MCF 10A (cell line): ENCODE measurements at regions not wholly inside any gene's neighbourhood (a gene's known extent, or its start where the extent isn't known, plus 50 kb on each side); places are given as distances from the start of the nearest gene placed in this dataset.

Source experiments
- BruUV-seq: library from RNA; stranded (reverse); fragments of 400-500 nt; replicated peaks from 2 replicates; lab custom pipeline; 2021; lab: Mats Ljungman, UMichigan
- CTCF ChIA-PET: fragments of 300-600 bp; sonication (Branson Sonifier 250); formaldehyde crosslinking; extraction: SDS; loops from one replicate; lab custom pipeline; 2021; ENCODE audit warnings: antibody characterized with exemption, inconsistent platforms; lab: Yijun Ruan, JAX
- POLR2A ChIA-PET: fragments of 300-600, 350-650 bp; sonication (Branson Sonifier 250); formaldehyde crosslinking; extraction: SDS; loops from one replicate; lab custom pipeline; 2020; ENCODE audit warnings: antibody characterized with exemption, inconsistent platforms; lab: Yijun Ruan, JAX
- DNase-seq: peaks from one replicate; pipeline ENCODE4 v3.0.0-alpha.2; 2018; ENCODE audit not compliant: unreplicated experiment
- H3K27ac Mint-ChIP-seq: one replicate; pipeline ENCODE4 v1.8.0; 2022; ENCODE audit warnings: mild to moderate bottlenecking, low read depth, mixed read lengths; ENCODE audit not compliant: unreplicated experiment
- H3K27me3 Mint-ChIP-seq: one replicate; pipeline ENCODE4 v1.8.0; 2022; ENCODE audit warnings: mixed read lengths; ENCODE audit not compliant: insufficient read depth, unreplicated experiment
- H3K36me3 Mint-ChIP-seq: one replicate; pipeline ENCODE4 v1.8.0; 2022; ENCODE audit warnings: mild to moderate bottlenecking, moderate library complexity, mixed read lengths; ENCODE audit not compliant: insufficient read depth, unreplicated experiment
- H3K4me1 Mint-ChIP-seq: one replicate; pipeline ENCODE4 v1.8.0; 2022; ENCODE audit warnings: mixed read lengths; ENCODE audit not compliant: insufficient read depth, unreplicated experiment
- H3K4me3 Mint-ChIP-seq: one replicate; pipeline ENCODE4 v1.8.0; 2022; ENCODE audit warnings: mild to moderate bottlenecking, moderate library complexity, mixed read lengths; ENCODE audit not compliant: unreplicated experiment
- H3K9me3 Mint-ChIP-seq: one replicate; pipeline ENCODE4 v1.8.0; 2022; ENCODE audit warnings: mixed read lengths; ENCODE audit not compliant: unreplicated experiment
- intact Hi-C: fragments of 100-400 bp; cut with micrococcal nuclease; formaldehyde crosslinking; loops from 2 replicates; pipeline ENCODE4 v1.14.1; 2022
- TF ChIP-seq, protein P1 (sequence below): fragments of 200-600 bp; IDR thresholded peaks from one replicate; pipeline ENCODE4 v1.8.0; 2022; ENCODE audit warnings: antibody characterized with exemption, mild to moderate bottlenecking; ENCODE audit not compliant: unreplicated experiment

GRCh38 chr13:42658019-42658418, 84.1 kb downstream of the TNFSF11 start:
- Mint-ChIP-seq H3K4me3 (no peak overlapping the region), H3K9me3 (no peaks in the 10 kb centered on the region), H3K27ac (no peak overlapping the region), H3K36me3 (peaks cover 6% of the 10 kb centered on the region), H3K4me1 (no peaks in the 10 kb centered on the region), H3K27me3 (peaks cover 57% of the 10 kb centered on the region)
- TF ChIP-seq, protein P1, sequence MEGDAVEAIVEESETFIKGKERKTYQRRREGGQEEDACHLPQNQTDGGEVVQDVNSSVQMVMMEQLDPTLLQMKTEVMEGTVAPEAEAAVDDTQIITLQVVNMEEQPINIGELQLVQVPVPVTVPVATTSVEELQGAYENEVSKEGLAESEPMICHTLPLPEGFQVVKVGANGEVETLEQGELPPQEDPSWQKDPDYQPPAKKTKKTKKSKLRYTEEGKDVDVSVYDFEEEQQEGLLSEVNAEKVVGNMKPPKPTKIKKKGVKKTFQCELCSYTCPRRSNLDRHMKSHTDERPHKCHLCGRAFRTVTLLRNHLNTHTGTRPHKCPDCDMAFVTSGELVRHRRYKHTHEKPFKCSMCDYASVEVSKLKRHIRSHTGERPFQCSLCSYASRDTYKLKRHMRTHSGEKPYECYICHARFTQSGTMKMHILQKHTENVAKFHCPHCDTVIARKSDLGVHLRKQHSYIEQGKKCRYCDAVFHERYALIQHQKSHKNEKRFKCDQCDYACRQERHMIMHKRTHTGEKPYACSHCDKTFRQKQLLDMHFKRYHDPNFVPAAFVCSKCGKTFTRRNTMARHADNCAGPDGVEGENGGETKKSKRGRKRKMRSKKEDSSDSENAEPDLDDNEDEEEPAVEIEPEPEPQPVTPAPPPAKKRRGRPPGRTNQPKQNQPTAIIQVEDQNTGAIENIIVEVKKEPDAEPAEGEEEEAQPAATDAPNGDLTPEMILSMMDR: no peak
- CTCF ChIA-PET: no interaction called here
- BruUV-seq: no TSS peak
- intact Hi-C loops: loop anchor here (10.0 kb wide), 1 partner anchor 323 kb away; no protein-coding TSS in a partner anchor
- no peak for DNase-seq
- POLR2A ChIA-PET: interaction anchor here (0.7 kb wide), 1 partner anchor 418 kb away, joined by 3 read pairs; no protein-coding TSS in a partner anchor

DNA sequence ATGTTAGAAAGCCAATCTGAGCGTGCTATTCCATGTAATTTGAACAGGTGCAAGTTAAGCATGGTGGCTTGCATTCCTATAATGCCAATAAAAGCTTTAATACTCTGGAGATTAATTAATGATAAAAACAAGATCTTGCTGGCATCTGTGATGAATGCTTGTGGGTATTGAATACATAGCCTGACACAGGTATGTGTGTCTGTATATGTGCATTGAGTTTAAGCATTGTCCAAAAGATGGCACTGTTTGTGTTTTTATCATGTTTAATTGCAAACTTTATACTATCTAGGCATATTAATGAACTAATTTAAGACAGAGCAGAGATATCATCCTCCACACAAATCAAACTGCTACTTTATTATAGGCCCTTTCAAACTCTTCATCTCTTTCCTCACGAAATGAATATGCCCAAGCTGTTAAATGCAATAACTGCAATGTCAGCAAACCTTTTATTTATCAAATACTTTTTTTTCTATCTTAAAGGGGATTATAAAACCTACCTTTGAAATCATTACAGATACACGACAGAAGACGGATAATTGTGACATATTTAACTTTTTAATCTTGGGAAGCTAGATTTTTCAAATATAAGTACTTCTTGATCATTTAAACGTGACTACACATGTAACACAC, 86.5 kb downstream of the TNFSF11 start:
- Mint-ChIP-seq H3K4me1 (no peaks in the 10 kb centered on the region), H3K9me3 (no peaks in the 10 kb centered on the region), H3K27ac (no peak overlapping the region), H3K27me3 (peaks cover 39% of the 10 kb centered on the region), H3K36me3 (peaks cover 2% of the 10 kb centered on the region), H3K4me3 (no peak overlapping the region)
- intact Hi-C loops: loop anchor here (2.0 to 10.0 kb wide), 6 partner anchors 66 to 1212 kb away; no protein-coding TSS in a partner anchor
- BruUV-seq: no TSS peak
- TF ChIP-seq, protein P1: peak; percentile 35
- DNase-seq: peak; percentile 31
- CTCF ChIA-PET: interaction anchor here (0.6 to 3.2 kb wide), 30 partner anchors 9 to 1213 kb away, joined by 3 to 15 read pairs (median 4); partner anchors contain the start of gene EPSTI1
- POLR2A ChIA-PET: interaction anchor here (0.6 to 1.1 kb wide), 2 partner anchors 1121 to 1142 kb away, joined by 3 to 4 read pairs; no protein-coding TSS in a partner anchor

- Mint-ChIP-seq H3K9me3 (peaks cover 11% of the 10 kb centered on the region), H3K4me1 (no peaks in the 10 kb centered on the region), H3K27me3 (no peaks in the 10 kb centered on the region), H3K36me3 (no peaks in the 10 kb centered on the region), H3K4me3 (no peak overlapping the region), H3K27ac (no peak overlapping the region)
- BruUV-seq: no TSS peak
- DNase-seq: no peak
- TF ChIP-seq, protein P1: no peak
- ChIA-PET POLR2A (no interaction called here), CTCF (no interaction called here)
- intact Hi-C loops: loop anchor here (10.0 kb wide), 2 partner anchors 297 to 417 kb away; no protein-coding TSS in a partner anchor
These were observed 93.7 kb downstream of the TNFSF11 start for GRCh38 chr13:42667638-42668037.

- ChIA-PET POLR2A (interaction anchor here (0.5 kb wide), 1 partner anchor 1178 kb away, joined by 3 read pairs; no protein-coding TSS in a partner anchor), CTCF (interaction anchor here (0.6 to 1.2 kb wide), 3 partner anchors 9 to 19 kb away, joined by 3 read pairs; no protein-coding TSS in a partner anchor)
- DNase-seq: no peak
- Mint-ChIP-seq H3K36me3 (no peaks in the 10 kb centered on the region), H3K27me3 (no peaks in the 10 kb centered on the region), H3K27ac (no peak overlapping the region), H3K9me3 (peaks cover 8% of the 10 kb centered on the region), H3K4me1 (no peaks in the 10 kb centered on the region), H3K4me3 (no peak overlapping the region)
- intact Hi-C loops: no loop called here
- BruUV-seq: no TSS peak
- TF ChIP-seq, protein P1: no peak
These were observed 97.5 kb downstream of the TNFSF11 start for GRCh38 chr13:42671502-42671901.
